Stomach (tissue), 8 donors: ENCODE measurements at regions not wholly inside any gene's neighbourhood (a gene's known extent, or its start where the extent isn't known, plus 50 kb on each side); places are given as distances from the start of the nearest gene placed in this dataset.

Experiments used
- DNase-seq, 2 donors: peaks; one replicate each; pipeline versions ENCODE4 v3.0.0 to v3.0.0-alpha.2; 2013 to 2019
- H3K27ac ChIP-seq, 5 donors: fragments of 200-600 bp in 4 of 5; sonication (generic) in 4 of 5; one replicate each; pipeline ENCODE4 v1.5.1; 2013 to 2019; ENCODE audit warnings: mild to moderate bottlenecking in 1 of 5, moderate library complexity in 1 of 5
- H3K27me3 ChIP-seq, 3 donors: fragments of 200-600 bp; sonication (generic); one replicate each; pipeline ENCODE4 v1.5.1; 2017 to 2019; ENCODE audit warnings: mixed run types in 1 of 3
- H3K36me3 ChIP-seq, 4 donors: fragments of 200-600 bp; sonication (generic); 1 replicate in 3 of 4; 2 replicates in 1 of 4; pipeline ENCODE4 v1.5.1; 2016 to 2019
- H3K4me1 ChIP-seq, 4 donors: fragments of 200-600 bp; sonication (generic); one replicate each; pipeline ENCODE4 v1.5.1; 2016 to 2019
- H3K4me3 ChIP-seq, 4 donors: fragments of 200-600 bp; sonication (generic) in 3 of 4; one replicate each; pipeline ENCODE4 v1.5.1; 2016 to 2019; ENCODE audit warnings: mild to moderate bottlenecking in 1 of 4
- H3K9me3 ChIP-seq, 4 donors: fragments of 200-600 bp; sonication (generic); one replicate each; pipeline ENCODE4 v1.5.1; 2016 to 2019
- CTCF ChIP-seq, 7 experiments: fragments of 450-650 bp in 4 of 7; fragments of 200-600 bp in 3 of 7; sonication (generic) in 3 of 7; IDR thresholded peaks; one replicate each; pipeline ENCODE4 v1.5.1; 2016 to 2019; ENCODE audit warnings: antibody characterized with exemption in 7 of 7, control low read depth in 2 of 7, mild to moderate bottlenecking in 1 of 7
- EP300 ChIP-seq: sonication (generic); formaldehyde crosslinking; IDR thresholded peaks from one replicate; pipeline ENCODE4 v1.6.1; 2017; ENCODE audit warnings: antibody characterized with exemption
- POLR2A ChIP-seq, 4 donors: fragments of 450-650 bp; IDR thresholded peaks; one replicate each; pipeline ENCODE4 v1.6.1; 2016; ENCODE audit warnings: antibody characterized with exemption in 4 of 4, control low read depth in 2 of 4, mild to moderate bottlenecking in 1 of 4, moderate library complexity in 1 of 4
- POLR2AphosphoS5 ChIP-seq, 3 donors: sonication (generic); formaldehyde crosslinking; IDR thresholded peaks; one replicate each; pipeline ENCODE4 v1.6.1; 2016; ENCODE audit warnings: antibody characterized with exemption in 3 of 3
- WGBS, 5 donors: extraction: QIAGEN DNeasy Blood & Tissue Kit in 3 of 5; methylation state at CpG; one replicate each; pipeline versions ENCODE4 v1.1.5 to v1.1.7; 2013 to 2018; 5-methylcytosine and 5-hydroxymethylcytosine counted together
- intact Hi-C: fragments of 100-400 bp; cut with DNase I; formaldehyde crosslinking; loops from one replicate; pipeline ENCODE4 v1.15.1; 2023; ENCODE audit warnings: low total_unique reads
- donor health status: healthy with polysubstance abuse.
- donor health status: Bipolar disorder and iron deficiency.
- donor health status: healthy.

DNA sequence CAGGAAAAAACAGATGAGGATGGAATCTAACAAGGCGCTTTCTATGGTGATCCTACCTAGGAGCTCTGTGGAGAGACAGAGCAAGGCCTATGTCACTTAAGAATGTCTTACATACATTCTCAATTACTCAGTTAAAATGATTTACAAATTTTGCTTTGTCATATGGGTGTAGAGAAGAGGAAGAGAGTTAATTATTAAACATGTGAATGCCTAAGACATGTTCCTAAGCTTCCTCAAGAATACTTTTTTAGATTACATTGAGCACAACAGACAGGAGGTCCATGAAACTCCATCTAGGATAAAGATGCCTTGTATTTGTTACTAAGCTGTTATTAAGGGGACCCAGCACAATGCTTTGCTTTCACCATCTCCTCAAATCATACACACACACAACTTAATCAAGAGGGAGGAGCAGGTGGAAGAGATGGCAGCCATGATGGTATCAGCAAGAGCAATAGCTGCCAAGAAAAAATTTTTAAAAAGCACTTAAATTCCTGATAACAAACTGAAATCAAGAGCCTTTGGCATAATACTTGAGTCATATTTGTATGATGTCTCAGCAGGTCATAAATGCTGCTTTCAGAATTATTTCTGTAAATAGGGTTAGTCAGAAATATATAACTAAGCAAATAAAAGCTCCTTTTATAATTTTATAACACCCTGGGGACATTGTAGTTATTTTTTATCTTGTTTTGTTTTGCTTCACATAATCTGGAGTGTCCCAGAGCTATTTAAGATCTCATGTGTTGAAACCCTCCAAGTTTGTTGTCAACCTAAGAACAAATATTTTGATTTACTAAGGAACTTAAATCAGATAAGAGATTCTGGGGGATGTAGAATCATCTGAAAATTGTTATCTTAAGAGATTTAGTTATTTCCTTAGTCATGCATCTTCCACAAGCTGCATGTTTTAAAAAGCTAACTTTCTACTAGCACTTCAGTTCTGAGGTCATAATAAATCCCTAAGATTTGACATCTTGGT lies 70.0 kb upstream of the CD2AP start:
- intact Hi-C loops = no loop called here

GRCh38 chr6:47413752-47414422 lies 63.7 kb upstream of the CD2AP start:
- no peaks in the 10 kb centered on the region for H3K36me3 ChIP-seq
- H3K4me3 ChIP-seq = peak overlapping the region; percentile 38 to 47 (median 46)
- peaks cover 0 to 23% (median 13%) of the 10 kb centered on the region in 4 donors for H3K4me1 ChIP-seq
- intact Hi-C loops = no loop called here
- WGBS, 5 donors = 9 to 23% (median 18%) methylated on average over 4 of the region's 4 CpGs
- DNase-seq = peak; percentile 35 to 90
- H3K27ac ChIP-seq = peak overlapping the region in 4 of 5 donors; percentile 73 to 80 (median 76)
- H3K9me3 ChIP-seq = no peaks in the 10 kb centered on the region
- TF ChIP-seq CTCF (IDR thresholded peaks at IDR 0.05) (peak in 5 of 7 experiments; percentile 82 to 91 (median 90)), POLR2AphosphoS5 (IDR thresholded peaks at IDR 0.05) (peak in 1 of 3 donors; percentile 61), EP300 (no peak), POLR2A (IDR thresholded peaks at IDR 0.05) (no peak)
- no peaks in the 10 kb centered on the region for H3K27me3 ChIP-seq

More for the DNA sequence above, 70.0 kb upstream of the CD2AP start:
- Histone ChIP-seq H3K27ac (peak overlapping the region in 4 of 5 donors; percentile 10 to 45 (median 24)), H3K4me3 (no peak overlapping the region), H3K9me3 (no peaks in the 10 kb centered on the region), H3K36me3 (no peaks in the 10 kb centered on the region), H3K27me3 (no peaks in the 10 kb centered on the region), H3K4me1 (peaks cover 0 to 15% (median 4%) of the 10 kb centered on the region in 4 donors)
- DNase-seq = no peak
- TF ChIP-seq POLR2A (IDR thresholded peaks at IDR 0.05) (no peak), POLR2AphosphoS5 (IDR thresholded peaks at IDR 0.05) (no peak), CTCF (IDR thresholded peaks at IDR 0.05) (no peak), EP300 (no peak)
- WGBS, 5 donors = 90 to 100% (median 95%) methylated on average over 1 of the region's 1 CpG

- peaks cover 0 to 30% (median 17%) of the 10 kb centered on the region in 4 donors for H3K4me1 ChIP-seq
- H3K27ac ChIP-seq = peak overlapping the region; percentile 73 to 80 (median 76)
- 3 to 13% (median 5%) methylated on average over 14 of the region's 14 CpGs for WGBS, 5 donors
- H3K36me3 ChIP-seq = no peaks in the 10 kb centered on the region
- intact Hi-C loops = no loop called here
- peak in 1 of 2 donors; percentile 62 for DNase-seq
- H3K9me3 ChIP-seq = no peaks in the 10 kb centered on the region
- H3K27me3 ChIP-seq = no peaks in the 10 kb centered on the region
- peak overlapping the region; percentile 38 to 47 (median 46) for H3K4me3 ChIP-seq
- TF ChIP-seq POLR2AphosphoS5 (IDR thresholded peaks at IDR 0.05) (peak in 1 of 3 donors; percentile 28), EP300 (no peak), CTCF (IDR thresholded peaks at IDR 0.05) (no peak)
Observed at GRCh38 chr6:47414423-47415167, 63.0 kb upstream of the CD2AP start.
